PC-9 (cell line): ENCODE measurements at regions not wholly inside any gene's neighbourhood (a gene's known extent, or its start where the extent isn't known, plus 50 kb on each side); places are given as distances from the start of the nearest gene placed in this dataset.
"Not testable (repeated sequence)": the region's sequence is repeated elsewhere in the genome, so short reads cannot be mapped to it uniquely, and the experiment has no call there.

Source experiments
- BruUV-seq: library from RNA; stranded (reverse); fragments of 400-500 nt; replicated peaks from 2 replicates; lab custom pipeline; 2021; lab: Mats Ljungman, UMichigan
- CTCF ChIA-PET: fragments of 300-600 bp; sonication (Branson Sonifier 250); formaldehyde crosslinking; loops from one replicate; lab custom pipeline; 2022; ENCODE audit warnings: antibody characterized with exemption; lab: Charles Lee
- POLR2A ChIA-PET: fragments of 300-600 bp; sonication (Branson Sonifier 250); formaldehyde crosslinking; loops from one replicate; lab custom pipeline; 2022; ENCODE audit warnings: antibody characterized with exemption; ENCODE audit not compliant: unreplicated experiment; lab: Charles Lee
- DNase-seq, 2 experiments: peaks; one replicate each; pipeline versions ENCODE4 v3.0.0 to v3.0.0-alpha.2; 2015 to 2022; ENCODE audit warnings: mixed read lengths in 1 of 2
- H2AFZ ChIP-seq: fragments of 200-600 bp; sonication (generic); 2 replicates; pipeline ENCODE4 v1.8.1; 2017; ENCODE audit warnings: antibody characterized with exemption
- H3F3A ChIP-seq: fragments of 200-600 bp; sonication (generic); 2 replicates; pipeline ENCODE4 v1.8.1; 2017; ENCODE audit warnings: antibody characterized with exemption, mild to moderate bottlenecking, low read depth; ENCODE audit not compliant: insufficient read depth
- H3K27ac ChIP-seq: fragments of 200-600 bp; sonication (generic); 2 replicates; pipeline ENCODE4 v1.6.1; 2016; ENCODE audit warnings: mixed run types
- H3K27me3 ChIP-seq: fragments of 200-600 bp; sonication (generic); 2 replicates; pipeline ENCODE4 v1.6.1; 2016; ENCODE audit warnings: low read depth, mixed run types; ENCODE audit not compliant: insufficient read depth
- H3K36me3 ChIP-seq: fragments of 200-600 bp; sonication (generic); 2 replicates; pipeline ENCODE4 v1.6.1; 2016; ENCODE audit warnings: low read depth, mixed run types
- H3K4me1 ChIP-seq: fragments of 200-600 bp; sonication (generic); replicated peaks from 2 replicates; pipeline ENCODE4 v1.6.1; 2016; ENCODE audit warnings: mixed run types; ENCODE audit not compliant: insufficient read depth
- H3K4me2 ChIP-seq: fragments of 200-600 bp; sonication (generic); 2 replicates; pipeline ENCODE4 v1.6.1; 2017; ENCODE audit warnings: mixed run types
- H3K4me3 ChIP-seq: fragments of 200-600 bp; sonication (generic); 2 replicates; pipeline ENCODE4 v1.6.1; 2016; ENCODE audit warnings: mixed run types
- H3K79me2 ChIP-seq: fragments of 200-600 bp; sonication (generic); 2 replicates; pipeline ENCODE4 v1.6.1; 2017; ENCODE audit warnings: low read depth, mixed run types
- H3K9me2 ChIP-seq: fragments of 200-600 bp; sonication (generic); 2 replicates; pipeline ENCODE4 v1.8.1; 2017; ENCODE audit warnings: mild to moderate bottlenecking; ENCODE audit not compliant: insufficient read depth
- H3K9me3 ChIP-seq: fragments of 200-600 bp; sonication (generic); 2 replicates; pipeline ENCODE4 v1.8.1; 2016; ENCODE audit warnings: low read depth; ENCODE audit not compliant: insufficient read depth
- H4K20me1 ChIP-seq: fragments of 200-600 bp; sonication (generic); 2 replicates; pipeline ENCODE4 v1.8.1; 2017; ENCODE audit not compliant: insufficient read depth
- CTCF ChIP-seq: fragments of 200-600 bp; sonication (generic); conservative IDR thresholded peaks from 2 replicates; pipeline ENCODE4 v1.6.1; 2017; ENCODE audit warnings: mixed run types, antibody characterized with exemption, mild to moderate bottlenecking, moderate library complexity
- EZH2 ChIP-seq: fragments of 200-600 bp; sonication (generic); IDR thresholded peaks from 2 replicates; pipeline ENCODE4 v1.8.0; 2017; ENCODE audit warnings: antibody characterized with exemption, low read depth
- intact Hi-C: fragments of 100-400 bp; cut with micrococcal nuclease; formaldehyde crosslinking; loops from one replicate; pipeline ENCODE4 v1.10.0; 2022; ENCODE audit not compliant: unreplicated experiment

DNA sequence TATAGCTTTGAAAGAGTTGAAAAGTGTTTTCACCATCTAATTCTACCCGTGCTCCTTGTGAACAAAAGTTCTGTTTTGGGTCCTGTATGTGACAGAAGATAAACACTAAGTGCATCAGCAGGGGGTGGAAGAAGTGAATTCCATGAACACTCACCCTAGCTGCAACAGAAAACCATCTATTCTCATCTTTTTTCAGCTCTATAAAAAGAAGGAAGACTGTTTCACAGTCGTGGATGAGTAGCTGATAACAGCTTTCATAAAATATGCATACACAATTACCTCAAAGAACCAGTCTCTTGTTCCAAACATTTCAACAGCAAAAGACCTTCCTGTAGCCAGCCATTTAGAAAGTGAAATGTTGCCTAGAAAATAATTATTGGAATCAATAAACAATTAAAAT lies 281.7 kb upstream of the RASGRP1 start:
- Histone ChIP-seq H3K4me1 (no peaks in the 10 kb centered on the region), H2AFZ (no peak overlapping the region), H3K4me3 (no peak overlapping the region), H3K4me2 (no peak overlapping the region), H3F3A (no peaks in the 10 kb centered on the region), H3K9me3 (no peaks in the 10 kb centered on the region), H4K20me1 (no peaks in the 10 kb centered on the region), H3K9me2 (no peaks in the 10 kb centered on the region), H3K27me3 (no peaks in the 10 kb centered on the region), H3K36me3 (no peaks in the 10 kb centered on the region), H3K79me2 (no peaks in the 10 kb centered on the region), H3K27ac (no peak overlapping the region)
- no peak for DNase-seq
- ChIA-PET CTCF (no interaction called here), POLR2A (interaction anchor here (0.7 kb wide), 1 partner anchor 23 kb away, joined by 10 read pairs; no protein-coding TSS in a partner anchor)
- no TSS peak for BruUV-seq
- TF ChIP-seq EZH2 (no peak), CTCF (no peak)
- intact Hi-C loops, result no loop called here

GRCh38 chr15:38847666-38848065 lies 283.1 kb upstream of the RASGRP1 start:
- intact Hi-C loops, result no loop called here
- H3F3A ChIP-seq, result no peaks in the 10 kb centered on the region
- no peaks in the 10 kb centered on the region for H3K4me1 ChIP-seq
- no peak overlapping the region for H3K27ac ChIP-seq
- H4K20me1 ChIP-seq, result no peaks in the 10 kb centered on the region
- no peak overlapping the region for H3K4me2 ChIP-seq
- ChIA-PET CTCF (no interaction called here), POLR2A (no interaction called here)
- H3K4me3 ChIP-seq, result no peak overlapping the region
- TF ChIP-seq EZH2 (no peak), CTCF (no peak)
- H3K36me3 ChIP-seq, result no peaks in the 10 kb centered on the region
- H3K9me3 ChIP-seq, result no peaks in the 10 kb centered on the region
- no peaks in the 10 kb centered on the region for H3K27me3 ChIP-seq
- no peaks in the 10 kb centered on the region for H3K9me2 ChIP-seq
- no peaks in the 10 kb centered on the region for H3K79me2 ChIP-seq
- H2AFZ ChIP-seq, result no peak overlapping the region
- no TSS peak for BruUV-seq
- DNase-seq, result no peak

GRCh38 chr15:38849046-38849445 lies 284.4 kb upstream of the RASGRP1 start:
- CTCF ChIA-PET, result no interaction called here
- no peak overlapping the region for H3K27ac ChIP-seq
- H3K27me3 ChIP-seq, result no peaks in the 10 kb centered on the region
- H2AFZ ChIP-seq, result no peak overlapping the region
- POLR2A ChIA-PET, result no interaction called here
- H3K4me1 ChIP-seq, result no peaks in the 10 kb centered on the region
- no peak overlapping the region for H3K4me2 ChIP-seq
- H3K4me3 ChIP-seq, result no peak overlapping the region
- no peaks in the 10 kb centered on the region for H4K20me1 ChIP-seq
- H3K9me3 ChIP-seq, result no peaks in the 10 kb centered on the region
- TF ChIP-seq EZH2, result no peak
- TF ChIP-seq CTCF, result no peak
- no peak for DNase-seq
- intact Hi-C loops, result no loop called here
- no peaks in the 10 kb centered on the region for H3K36me3 ChIP-seq
- no peaks in the 10 kb centered on the region for H3K79me2 ChIP-seq
- no peaks in the 10 kb centered on the region for H3K9me2 ChIP-seq
- no peaks in the 10 kb centered on the region for H3F3A ChIP-seq
- no TSS peak for BruUV-seq

- POLR2A ChIA-PET, H3K27me3 ChIP-seq, H3K79me2 ChIP-seq, H3K36me3 ChIP-seq, H3F3A ChIP-seq, intact Hi-C loops, H3K9me2 ChIP-seq, H2AFZ ChIP-seq, BruUV-seq, H3K27ac ChIP-seq, H3K4me2 ChIP-seq, H3K9me3 ChIP-seq, H3K4me1 ChIP-seq, CTCF ChIA-PET, H3K4me3 ChIP-seq, DNase-seq, H4K20me1 ChIP-seq: not testable (repeated sequence)
Measured at GRCh38 chr15:38852188-38852587, 287.6 kb upstream of the RASGRP1 start.
